ENCODE measurements at regions not wholly inside any gene's neighbourhood (a gene's known extent, or its start where the extent isn't known, plus 50 kb on each side); places are given as distances from the start of the nearest gene placed in this dataset.
"Not testable (repeated sequence)": the region's sequence is repeated elsewhere in the genome, so short reads cannot be mapped to it uniquely, and the experiment has no call there.

- not testable (repeated sequence) for TF ChIP-seq CTCF (conservative IDR thresholded peaks at IDR 0.05; ENCODE audit: low read depth, low read length); EZH2 (IDR thresholded peaks at IDR 0.05; ENCODE audit: borderline replicate concordance, low read depth, low read length, poor library complexity, severe bottlenecking)
Measured at GRCh38 chrX:130495502-130495901, 93.7 kb downstream of the RBMX2 start.
